ENCODE measurements at regions not wholly inside any gene's neighbourhood (a gene's known extent, or its start where the extent isn't known, plus 50 kb on each side); places are given as distances from the start of the nearest gene placed in this dataset.

GRCh38 chr9:11335011-11335410, 722.2 kb upstream of the PTPRD start:
- TF ChIP-seq FOXP2 (optimal IDR thresholded peaks at IDR 0.05; ENCODE audit: borderline replicate concordance, extremely low read depth, extremely low read length, insufficient read depth), result no peak
- no peak for TF ChIP-seq POLR2AphosphoS5 (IDR thresholded peaks at IDR 0.05; ENCODE audit: low read depth, low read length)

Measured in PFSK-1 (cell line).